Breast epithelium (tissue), 4 donors: ENCODE measurements at regions not wholly inside any gene's neighbourhood (a gene's known extent, or its start where the extent isn't known, plus 50 kb on each side); places are given as distances from the start of the nearest gene placed in this dataset.

ENCODE experiments used
- DNase-seq, 2 donors: peaks; one replicate each; pipeline ENCODE4 v3.0.0-alpha.2; 2019; ENCODE audit warnings: low spot score in 2 of 2
- H3K27ac ChIP-seq, 2 donors: fragments of 200-600 bp; sonication (generic) in 1 of 2; one replicate each; pipeline ENCODE4 v1.5.1; 2016 to 2019; ENCODE audit warnings: mild to moderate bottlenecking in 1 of 2
- H3K27me3 ChIP-seq, 2 donors: fragments of 200-600 bp; sonication (generic) in 1 of 2; one replicate each; pipeline versions ENCODE4 v1.5.1 to v1.6.0; 2017 to 2019; ENCODE audit warnings: control low read depth in 1 of 2, mild to moderate bottlenecking in 1 of 2
- H3K36me3 ChIP-seq: fragments of 200-600 bp; one replicate; pipeline ENCODE4 v1.5.1; 2019
- H3K4me1 ChIP-seq, 2 donors: fragments of 200-600 bp; sonication (generic); one replicate each; pipeline ENCODE4 v1.5.1; 2016 to 2019; ENCODE audit warnings: control low read depth in 1 of 2
- H3K4me3 ChIP-seq, 3 donors: fragments of 200-600 bp; sonication (generic); 1 replicate in 2 of 3; 2 replicates in 1 of 3; pipeline ENCODE4 v1.5.1; 2016 to 2019; ENCODE audit warnings: mild to moderate bottlenecking in 3 of 3, moderate library complexity in 2 of 3
- H3K9me3 ChIP-seq, 2 donors: fragments of 200-600 bp; sonication (generic) in 1 of 2; one replicate each; pipeline ENCODE4 v1.5.1; 2016 to 2019; ENCODE audit warnings: control low read depth in 1 of 2
- POLR2A ChIP-seq: fragments of 450-650 bp; IDR thresholded peaks from one replicate; pipeline ENCODE4 v1.6.1; 2016; ENCODE audit warnings: antibody characterized with exemption, mild to moderate bottlenecking, moderate library complexity
- POLR2AphosphoS5 ChIP-seq, 3 donors: sonication (generic); formaldehyde crosslinking; IDR thresholded peaks; one replicate each; pipeline ENCODE4 v1.6.1; 2017; ENCODE audit warnings: antibody characterized with exemption in 3 of 3
- intact Hi-C: fragments of 100-400 bp; cut with DNase I; formaldehyde crosslinking; loops from one replicate; pipeline ENCODE4 v1.15.1; 2023; ENCODE audit warnings: low total_unique reads
- TF ChIP-seq, protein P1 (sequence below), 3 donors: fragments of 450-650 bp; IDR thresholded peaks; one replicate each; pipeline ENCODE4 v1.5.1; 2016 to 2017; ENCODE audit warnings: antibody characterized with exemption in 3 of 3, mild to moderate bottlenecking in 3 of 3, moderate library complexity in 3 of 3

DNA sequence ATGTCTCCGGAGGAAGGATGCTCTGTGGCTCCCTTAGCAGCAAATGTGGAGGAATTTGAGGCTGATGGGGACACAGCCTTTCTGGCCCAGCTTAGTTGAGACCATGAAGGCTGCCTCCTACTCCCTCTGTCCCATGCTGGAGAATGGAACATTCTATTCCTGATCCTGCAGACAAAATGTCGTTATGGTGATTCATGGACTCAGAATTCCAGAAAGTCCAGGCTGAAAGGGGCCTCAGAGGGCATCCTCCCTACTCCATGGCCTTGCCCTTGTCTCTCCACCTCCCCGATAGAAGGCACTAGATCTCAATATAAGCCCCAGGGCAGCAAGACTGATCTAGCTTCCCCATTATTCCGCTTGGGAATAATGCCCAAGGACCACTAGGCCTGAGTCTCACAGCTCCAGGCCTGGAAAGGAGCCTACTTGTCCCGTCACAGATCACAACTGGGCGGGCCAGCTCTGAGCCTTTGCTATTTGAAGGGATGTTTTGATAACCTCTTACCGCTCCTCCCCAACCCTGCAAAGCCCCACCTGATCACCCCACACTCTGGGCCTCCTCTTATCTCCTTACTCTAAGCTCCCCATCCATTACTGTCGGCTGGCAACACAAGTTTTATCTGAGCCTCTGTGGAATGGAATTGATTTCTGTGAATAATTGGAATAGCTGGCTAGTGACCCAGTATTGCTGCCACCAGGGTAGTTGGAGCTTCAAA, 52.8 kb upstream of the TRABD2B start:
- intact Hi-C loops, result loop anchor here (10.0 kb wide), 1 partner anchor 45 kb away; no protein-coding TSS in a partner anchor

DNA sequence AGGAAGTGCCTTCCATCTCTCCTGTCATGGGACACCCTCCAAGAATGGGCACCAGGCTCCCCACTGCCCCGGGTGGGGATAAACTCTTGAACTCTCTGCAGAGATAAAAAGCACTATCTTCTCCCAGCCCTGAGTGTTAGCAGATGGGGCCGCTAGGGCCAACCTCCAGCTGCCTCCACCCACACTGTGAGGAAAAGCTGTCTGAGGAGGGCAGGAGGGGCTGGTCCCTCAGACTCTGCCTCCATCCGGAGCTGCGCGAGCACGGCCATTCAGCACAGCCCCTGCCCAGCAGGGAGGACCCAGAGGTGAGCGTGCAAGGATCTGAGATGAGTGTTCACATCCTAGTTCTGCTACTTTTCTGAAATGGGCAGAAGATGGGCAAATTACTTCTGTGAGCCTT, 51.8 kb upstream of the TRABD2B start:
- no peaks in the 10 kb centered on the region for H3K36me3 ChIP-seq
- H3K9me3 ChIP-seq, result no peaks in the 10 kb centered on the region
- no peaks in the 10 kb centered on the region for H3K4me1 ChIP-seq
- peak overlapping the region; percentile 45 to 81 for H3K27ac ChIP-seq
- no peak overlapping the region for H3K4me3 ChIP-seq
- TF ChIP-seq POLR2AphosphoS5 (IDR thresholded peaks at IDR 0.05), result no peak
- no peak for TF ChIP-seq POLR2A
- TF ChIP-seq, protein P1, sequence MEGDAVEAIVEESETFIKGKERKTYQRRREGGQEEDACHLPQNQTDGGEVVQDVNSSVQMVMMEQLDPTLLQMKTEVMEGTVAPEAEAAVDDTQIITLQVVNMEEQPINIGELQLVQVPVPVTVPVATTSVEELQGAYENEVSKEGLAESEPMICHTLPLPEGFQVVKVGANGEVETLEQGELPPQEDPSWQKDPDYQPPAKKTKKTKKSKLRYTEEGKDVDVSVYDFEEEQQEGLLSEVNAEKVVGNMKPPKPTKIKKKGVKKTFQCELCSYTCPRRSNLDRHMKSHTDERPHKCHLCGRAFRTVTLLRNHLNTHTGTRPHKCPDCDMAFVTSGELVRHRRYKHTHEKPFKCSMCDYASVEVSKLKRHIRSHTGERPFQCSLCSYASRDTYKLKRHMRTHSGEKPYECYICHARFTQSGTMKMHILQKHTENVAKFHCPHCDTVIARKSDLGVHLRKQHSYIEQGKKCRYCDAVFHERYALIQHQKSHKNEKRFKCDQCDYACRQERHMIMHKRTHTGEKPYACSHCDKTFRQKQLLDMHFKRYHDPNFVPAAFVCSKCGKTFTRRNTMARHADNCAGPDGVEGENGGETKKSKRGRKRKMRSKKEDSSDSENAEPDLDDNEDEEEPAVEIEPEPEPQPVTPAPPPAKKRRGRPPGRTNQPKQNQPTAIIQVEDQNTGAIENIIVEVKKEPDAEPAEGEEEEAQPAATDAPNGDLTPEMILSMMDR (IDR thresholded peaks at IDR 0.05), result no peak
- intact Hi-C loops, result no loop called here
- H3K27me3 ChIP-seq, result no peaks in the 10 kb centered on the region
- DNase-seq, result no peak

More for the DNA sequence above, 52.8 kb upstream of the TRABD2B start:
- H3K9me3 ChIP-seq, result no peaks in the 10 kb centered on the region
- no peaks in the 10 kb centered on the region for H3K4me1 ChIP-seq
- H3K27me3 ChIP-seq, result no peaks in the 10 kb centered on the region
- no peak for TF ChIP-seq POLR2A
- TF ChIP-seq, protein P1 (IDR thresholded peaks at IDR 0.05), result no peak
- TF ChIP-seq POLR2AphosphoS5 (IDR thresholded peaks at IDR 0.05), result no peak
- H3K4me3 ChIP-seq, result no peak overlapping the region
- no peaks in the 10 kb centered on the region for H3K36me3 ChIP-seq
- peak overlapping the region in 1 of 2 donors; percentile 12 for H3K27ac ChIP-seq
- DNase-seq, result no peak

DNA sequence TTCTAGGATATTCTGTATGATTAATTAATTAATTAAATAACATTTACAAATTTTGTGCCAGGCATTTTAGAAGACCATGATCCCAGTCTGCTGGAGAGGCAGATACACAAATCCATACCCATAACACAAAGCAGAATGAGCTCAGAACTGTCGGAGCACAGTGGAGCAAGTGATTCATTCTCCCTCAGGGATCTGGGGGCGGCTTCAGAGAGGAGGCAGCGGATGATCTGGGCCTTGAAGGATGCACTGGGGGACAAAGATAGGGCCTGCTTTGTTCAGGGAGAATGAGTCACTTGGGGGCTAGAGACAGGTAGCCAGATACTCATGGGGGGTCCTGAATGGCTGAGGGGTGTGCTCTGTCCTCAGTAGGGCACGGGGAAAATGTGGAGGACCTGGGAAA, 50.9 kb upstream of the TRABD2B start:
- DNase-seq, result no peak
- no peaks in the 10 kb centered on the region for H3K4me1 ChIP-seq
- no peaks in the 10 kb centered on the region for H3K9me3 ChIP-seq
- H3K27ac ChIP-seq, result peak overlapping the region; percentile 45 to 81
- TF ChIP-seq, protein P1 (IDR thresholded peaks at IDR 0.05), result no peak
- TF ChIP-seq POLR2A (no peak), POLR2AphosphoS5 (IDR thresholded peaks at IDR 0.05) (no peak)
- H3K27me3 ChIP-seq, result no peaks in the 10 kb centered on the region
- H3K36me3 ChIP-seq, result no peaks in the 10 kb centered on the region
- no peak overlapping the region for H3K4me3 ChIP-seq
- intact Hi-C loops, result no loop called here

DNA sequence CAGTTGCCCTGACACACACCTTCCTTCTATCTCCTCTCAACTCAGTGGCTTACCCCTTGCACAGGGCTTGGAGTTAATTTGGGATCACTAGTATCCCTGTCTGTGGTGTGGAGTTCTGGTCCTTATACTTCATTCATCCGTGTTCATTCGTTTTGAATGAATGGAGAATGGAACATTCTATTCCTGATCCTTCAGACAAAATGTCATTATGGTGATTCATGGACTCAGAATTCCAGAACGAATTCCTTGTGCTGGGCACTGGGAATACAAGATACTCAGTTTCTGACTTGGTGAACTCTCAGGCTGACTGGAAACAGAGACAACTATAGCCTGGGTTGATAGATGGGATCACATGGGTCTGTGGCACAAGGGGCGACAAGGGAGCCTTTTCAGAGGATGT, 49.9 kb upstream of the TRABD2B start:
- intact Hi-C loops, result no loop called here
- peak overlapping the region; percentile 62 to 81 for H3K27ac ChIP-seq
- H3K27me3 ChIP-seq, result no peaks in the 10 kb centered on the region
- no peaks in the 10 kb centered on the region for H3K4me1 ChIP-seq
- no peaks in the 10 kb centered on the region for H3K9me3 ChIP-seq
- no peaks in the 10 kb centered on the region for H3K36me3 ChIP-seq
- no peak overlapping the region for H3K4me3 ChIP-seq
- DNase-seq, result no peak
- no peak for TF ChIP-seq POLR2A
- TF ChIP-seq, protein P1 (IDR thresholded peaks at IDR 0.05), result no peak
- TF ChIP-seq POLR2AphosphoS5 (IDR thresholded peaks at IDR 0.05), result no peak
